Gastroesophageal sphincter (tissue), 3 donors: ENCODE measurements at regions not wholly inside any gene's neighbourhood (a gene's known extent, or its start where the extent isn't known, plus 50 kb on each side); places are given as distances from the start of the nearest gene placed in this dataset.

ENCODE experiments used
- CTCF ChIP-seq, 4 experiments: fragments of 200-600 bp in 2 of 4; fragments of 450-650 bp in 2 of 4; sonication (generic) in 1 of 4; IDR thresholded peaks; one replicate each; pipeline ENCODE4 v1.5.1; 2017 to 2019; ENCODE audit warnings: antibody characterized with exemption in 4 of 4, mild to moderate bottlenecking in 2 of 4, moderate library complexity in 2 of 4
- POLR2A ChIP-seq, 2 donors: fragments of 450-650 bp; IDR thresholded peaks; one replicate each; pipeline ENCODE4 v1.6.1; 2017; ENCODE audit warnings: antibody characterized with exemption in 2 of 2, mild to moderate bottlenecking in 2 of 2, moderate library complexity in 1 of 2

DNA sequence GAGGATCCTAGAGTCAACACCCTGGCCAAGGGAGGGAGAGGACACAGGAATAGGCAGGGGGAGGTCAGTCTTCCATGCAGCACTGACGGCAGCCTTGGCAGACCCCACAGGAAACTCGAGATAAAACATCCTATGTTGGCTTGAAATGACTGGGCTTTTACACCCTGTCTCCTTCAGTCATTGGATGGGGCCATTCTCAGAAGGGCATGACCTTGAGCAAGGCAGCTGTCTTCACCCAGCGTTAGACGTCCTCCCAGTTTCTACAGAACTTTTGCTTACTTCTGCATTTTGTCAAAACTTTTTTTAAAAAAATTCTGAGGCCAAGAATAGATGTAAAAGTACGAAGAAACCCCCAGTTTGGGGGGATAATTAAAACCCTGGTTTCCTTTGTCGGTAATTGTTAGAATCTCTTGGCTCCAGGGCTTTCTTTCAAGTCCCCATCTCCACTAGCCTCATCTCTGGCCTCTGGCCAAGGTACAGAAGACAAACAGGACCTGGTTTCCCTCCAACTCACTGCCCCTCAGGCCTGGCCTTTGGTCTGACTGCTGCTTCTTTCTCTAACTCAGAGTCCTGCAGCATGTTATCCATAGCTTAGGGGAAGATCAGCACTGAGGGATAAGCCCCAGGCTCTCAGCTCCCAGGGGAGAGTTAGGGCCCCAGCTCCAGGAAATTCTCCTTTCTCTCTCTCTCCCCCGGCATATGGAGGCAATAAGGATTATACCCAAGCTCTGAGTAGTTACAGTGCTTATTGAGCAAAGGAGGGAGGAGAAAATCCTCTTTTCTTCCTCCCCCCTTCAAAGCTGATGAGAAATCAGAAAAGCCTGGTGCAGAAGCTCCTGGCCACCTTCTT is 51.6 kb upstream of the KCND3 start:
- TF ChIP-seq CTCF (IDR thresholded peaks at IDR 0.05) = no peak
- TF ChIP-seq POLR2A (IDR thresholded peaks at IDR 0.05) = no peak
